ENCODE measurements at regions not wholly inside any gene's neighbourhood (a gene's known extent, or its start where the extent isn't known, plus 50 kb on each side); places are given as distances from the start of the nearest gene placed in this dataset.

DNA sequence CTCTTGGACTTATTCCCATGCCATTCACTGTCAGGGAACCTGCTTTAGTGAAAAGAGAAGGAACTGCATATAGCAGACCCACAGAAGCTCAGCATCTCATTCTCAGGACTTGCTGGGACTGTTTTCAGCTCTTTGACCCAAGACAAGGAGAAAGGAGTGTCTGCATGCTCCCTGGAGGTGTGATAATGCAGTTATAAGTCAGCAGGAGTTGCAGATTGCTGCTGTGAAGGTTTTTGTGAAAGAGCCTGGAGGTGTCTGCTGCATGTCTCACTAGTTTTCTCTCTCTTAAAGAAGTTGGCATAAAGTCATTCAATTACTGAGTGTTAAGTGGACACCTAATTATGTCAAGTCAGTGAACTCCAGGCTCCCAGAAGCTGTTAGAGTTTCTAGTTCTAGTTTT lies 343.4 kb downstream of the BRINP2 start:
- no peak overlapping the region for H3K27ac ChIP-seq (ENCODE audit: low read depth, low read length)
- H3K36me3 ChIP-seq (ENCODE audit: control insufficient read depth in 2 of 3, insufficient read depth in 3 of 3, low read length in 3 of 3) = no peaks in the 10 kb centered on the region
- Mint-ChIP-seq H3K36me3 (no peaks in the 10 kb centered on the region), H3K9me3 (peaks cover 0 to 13% (median 3%) of the 10 kb centered on the region in 11 donors), H3K4me1 (no peaks in the 10 kb centered on the region), H3K27ac (no peak overlapping the region), H3K4me3 (no peak overlapping the region), H3K27me3 (no peaks in the 10 kb centered on the region)
- DNase-seq (no peak), ATAC-seq (no peak)
- H3K27me3 ChIP-seq (ENCODE audit: control insufficient read depth in 2 of 2, insufficient read depth in 2 of 2, low read length in 2 of 2) = no peaks in the 10 kb centered on the region
- POLR2A ChIA-PET = no interaction called here
- intact Hi-C loops (cut with micrococcal nuclease) = no loop called here
- no peaks in the 10 kb centered on the region for H3K4me1 ChIP-seq (ENCODE audit: control insufficient read depth in 2 of 2, insufficient read depth in 2 of 2, low read length in 2 of 2)
- H3K9me3 ChIP-seq (ENCODE audit: control insufficient read depth in 2 of 3, low read length in 3 of 3) = no peaks in the 10 kb centered on the region
- CTCF ChIA-PET = no interaction called here
- H3K4me3 ChIP-seq (ENCODE audit: low read length) = no peak overlapping the region

DNA sequence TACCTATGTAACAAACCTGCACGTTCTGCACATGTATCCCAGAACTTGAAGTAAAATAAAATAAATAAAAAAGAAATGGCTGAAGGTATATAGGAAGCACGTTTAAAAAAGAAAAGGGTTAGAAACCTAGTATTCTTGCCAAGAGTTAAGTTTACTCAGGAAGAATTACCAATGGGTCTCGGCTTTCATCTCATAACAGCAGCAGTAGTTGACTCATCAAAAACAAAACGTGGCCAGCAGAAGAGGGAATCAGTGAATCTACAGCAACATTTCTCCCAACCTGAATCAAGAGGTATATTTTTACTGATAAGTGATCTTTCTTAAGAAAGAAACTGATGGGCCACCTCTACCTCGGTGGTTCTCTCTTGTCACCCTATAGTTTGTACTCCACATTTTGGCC lies 340.3 kb downstream of the BRINP2 start:
- intact Hi-C loops (cut with micrococcal nuclease) = no loop called here
- Mint-ChIP-seq H3K27ac (no peak overlapping the region), H3K36me3 (no peaks in the 10 kb centered on the region)

DNA sequence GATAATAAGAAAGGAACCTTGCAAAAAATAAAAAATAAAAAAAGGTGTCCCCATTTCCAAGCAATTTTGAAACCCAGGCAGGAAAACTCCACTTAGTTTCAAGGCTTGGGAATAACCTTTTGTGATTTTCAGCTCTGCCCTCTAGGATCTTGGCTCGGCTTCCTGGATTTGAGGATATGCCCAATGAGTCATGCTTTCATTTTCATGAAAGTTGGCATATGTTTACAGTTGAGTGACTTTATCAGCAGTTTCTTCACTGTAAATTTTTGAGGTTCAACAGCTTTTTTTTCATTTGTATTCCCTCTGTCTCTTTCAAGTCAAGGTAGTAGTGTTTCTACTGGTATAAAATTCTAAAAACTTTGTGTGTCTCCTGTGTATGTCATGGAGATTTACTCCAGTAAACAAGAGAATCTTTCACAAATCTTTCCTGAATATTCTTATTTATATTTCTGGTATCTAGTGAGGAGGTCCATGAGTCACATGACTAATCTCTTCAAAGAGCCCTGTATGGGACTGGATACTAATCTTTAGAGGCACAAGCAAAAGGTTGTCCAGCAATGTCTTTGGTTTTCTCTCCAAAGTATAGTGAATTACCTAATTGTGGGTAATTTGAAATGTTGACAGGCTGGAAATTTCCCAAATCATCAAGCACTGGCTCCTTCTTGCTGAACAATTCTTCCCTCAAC lies 335.3 kb downstream of the BRINP2 start:
- ChIA-PET POLR2A (no interaction called here), CTCF (no interaction called here)
- Mint-ChIP-seq H3K9me3 (peaks cover 0 to 28% (median 8%) of the 10 kb centered on the region in 11 donors), H3K4me3 (no peak overlapping the region), H3K4me1 (no peaks in the 10 kb centered on the region), H3K36me3 (no peaks in the 10 kb centered on the region), H3K27me3 (no peaks in the 10 kb centered on the region), H3K27ac (no peak overlapping the region)
- no peak overlapping the region for H3K27ac ChIP-seq (ENCODE audit: low read depth, low read length)
- H3K4me3 ChIP-seq (ENCODE audit: low read length) = no peak overlapping the region
- no peak for ATAC-seq
- no peak for DNase-seq
- H3K27me3 ChIP-seq (ENCODE audit: control insufficient read depth in 2 of 2, insufficient read depth in 2 of 2, low read length in 2 of 2) = no peaks in the 10 kb centered on the region
- no peaks in the 10 kb centered on the region for H3K36me3 ChIP-seq (ENCODE audit: control insufficient read depth in 2 of 3, insufficient read depth in 3 of 3, low read length in 3 of 3)
- no peaks in the 10 kb centered on the region for H3K4me1 ChIP-seq (ENCODE audit: control insufficient read depth in 2 of 2, insufficient read depth in 2 of 2, low read length in 2 of 2)
- intact Hi-C loops (cut with micrococcal nuclease) = no loop called here
- no peaks in the 10 kb centered on the region for H3K9me3 ChIP-seq (ENCODE audit: control insufficient read depth in 2 of 3, low read length in 3 of 3)

More for the DNA sequence above, 340.3 kb downstream of the BRINP2 start:
- CTCF ChIA-PET = no interaction called here
- Histone ChIP-seq H3K9me3 (ENCODE audit: control insufficient read depth in 2 of 3, low read length in 3 of 3) (no peaks in the 10 kb centered on the region), H3K27ac (ENCODE audit: low read depth, low read length) (no peak overlapping the region), H3K4me3 (ENCODE audit: low read length) (no peak overlapping the region), H3K36me3 (ENCODE audit: control insufficient read depth in 2 of 3, insufficient read depth in 3 of 3, low read length in 3 of 3) (no peaks in the 10 kb centered on the region), H3K4me1 (ENCODE audit: control insufficient read depth in 2 of 2, insufficient read depth in 2 of 2, low read length in 2 of 2) (no peaks in the 10 kb centered on the region), H3K27me3 (ENCODE audit: control insufficient read depth in 2 of 2, insufficient read depth in 2 of 2, low read length in 2 of 2) (no peaks in the 10 kb centered on the region)
- no peaks in the 10 kb centered on the region for H3K4me1 Mint-ChIP-seq
- DNase-seq (no peak), ATAC-seq (no peak)
- no peak overlapping the region for H3K4me3 Mint-ChIP-seq
- POLR2A ChIA-PET = no interaction called here
- no peaks in the 10 kb centered on the region for H3K27me3 Mint-ChIP-seq
- peaks cover 0 to 25% (median 7%) of the 10 kb centered on the region in 11 donors for H3K9me3 Mint-ChIP-seq

DNA sequence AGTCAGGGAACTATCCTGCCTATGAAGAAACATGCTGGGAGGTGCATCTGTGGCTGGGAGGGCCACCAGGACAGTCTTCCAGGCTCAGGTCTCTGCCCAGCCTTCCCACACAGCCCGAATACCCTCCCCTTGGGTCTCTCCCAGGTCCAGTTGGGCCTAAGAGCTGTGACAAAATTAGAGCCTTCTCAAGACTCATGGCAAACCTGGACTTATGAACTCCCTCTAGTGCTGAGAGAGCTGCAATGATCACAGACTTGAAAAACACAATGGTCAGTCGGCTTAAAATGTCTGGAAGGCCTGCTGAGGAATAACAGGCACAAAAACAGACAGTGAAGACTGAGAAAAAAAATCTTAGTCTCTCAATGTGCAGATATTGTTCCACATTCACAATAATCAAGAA lies 325.1 kb downstream of the BRINP2 start:
- no peak overlapping the region for H3K4me3 Mint-ChIP-seq
- no peak overlapping the region for H3K27ac ChIP-seq (ENCODE audit: low read depth, low read length)
- ChIA-PET CTCF (no interaction called here), POLR2A (no interaction called here)
- H3K27ac Mint-ChIP-seq = no peak overlapping the region
- H3K9me3 Mint-ChIP-seq = peaks cover 0 to 18% (median 7%) of the 10 kb centered on the region in 11 donors
- H3K4me1 ChIP-seq (ENCODE audit: control insufficient read depth in 2 of 2, insufficient read depth in 2 of 2, low read length in 2 of 2) = no peaks in the 10 kb centered on the region
- H3K4me3 ChIP-seq (ENCODE audit: low read length) = no peak overlapping the region
- DNase-seq (no peak), ATAC-seq (no peak)
- intact Hi-C loops (cut with micrococcal nuclease) = no loop called here
- H3K4me1 Mint-ChIP-seq = no peaks in the 10 kb centered on the region
- no peaks in the 10 kb centered on the region for H3K27me3 Mint-ChIP-seq
- H3K36me3 Mint-ChIP-seq = peaks cover 0 to 5% (median 0%) of the 10 kb centered on the region in 5 donors
- H3K9me3 ChIP-seq (ENCODE audit: control insufficient read depth in 2 of 3, low read length in 3 of 3) = peaks cover 0 to 9% (median 0%) of the 10 kb centered on the region in 3 experiments
- H3K36me3 ChIP-seq (ENCODE audit: control insufficient read depth in 2 of 3, insufficient read depth in 3 of 3, low read length in 3 of 3) = no peaks in the 10 kb centered on the region
- no peaks in the 10 kb centered on the region for H3K27me3 ChIP-seq (ENCODE audit: control insufficient read depth in 2 of 2, insufficient read depth in 2 of 2, low read length in 2 of 2)

DNA sequence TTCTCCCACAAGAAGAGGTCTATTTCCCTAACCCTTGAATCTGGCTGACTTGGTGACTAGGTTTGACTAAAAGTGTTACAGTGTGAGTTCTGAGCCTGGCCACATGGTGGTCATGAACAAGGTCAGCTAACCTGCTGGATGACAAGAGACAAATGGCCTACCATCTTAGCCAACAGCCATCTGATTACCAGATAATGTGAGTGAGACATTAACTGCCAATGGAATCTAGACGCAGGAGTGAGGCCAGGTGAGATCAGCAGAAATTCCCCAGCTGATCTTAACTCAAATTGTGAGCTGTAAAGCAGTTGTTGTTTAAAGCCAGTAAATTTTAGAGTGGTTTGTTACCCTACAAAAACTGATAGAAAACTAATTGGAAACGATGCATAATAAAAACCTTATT lies 320.0 kb downstream of the BRINP2 start:
- ChIA-PET POLR2A (no interaction called here), CTCF (no interaction called here)
- DNase-seq (no peak), ATAC-seq (no peak)
- H3K4me3 ChIP-seq (ENCODE audit: low read length) = no peak overlapping the region
- no peaks in the 10 kb centered on the region for H3K36me3 ChIP-seq (ENCODE audit: control insufficient read depth in 2 of 3, insufficient read depth in 3 of 3, low read length in 3 of 3)
- no peaks in the 10 kb centered on the region for H3K4me1 ChIP-seq (ENCODE audit: control insufficient read depth in 2 of 2, insufficient read depth in 2 of 2, low read length in 2 of 2)
- H3K27me3 Mint-ChIP-seq = no peaks in the 10 kb centered on the region
- intact Hi-C loops (cut with micrococcal nuclease) = no loop called here
- H3K9me3 ChIP-seq (ENCODE audit: control insufficient read depth in 2 of 3, low read length in 3 of 3) = peaks cover 0 to 8% (median 0%) of the 10 kb centered on the region in 3 experiments
- H3K36me3 Mint-ChIP-seq = no peaks in the 10 kb centered on the region
- no peaks in the 10 kb centered on the region for H3K4me1 Mint-ChIP-seq
- H3K4me3 Mint-ChIP-seq = no peak overlapping the region
- H3K27ac Mint-ChIP-seq = no peak overlapping the region
- peaks cover 0 to 15% (median 4%) of the 10 kb centered on the region in 11 donors for H3K9me3 Mint-ChIP-seq
- H3K27ac ChIP-seq (ENCODE audit: low read depth, low read length) = no peak overlapping the region
- H3K27me3 ChIP-seq (ENCODE audit: control insufficient read depth in 2 of 2, insufficient read depth in 2 of 2, low read length in 2 of 2) = no peaks in the 10 kb centered on the region

DNA sequence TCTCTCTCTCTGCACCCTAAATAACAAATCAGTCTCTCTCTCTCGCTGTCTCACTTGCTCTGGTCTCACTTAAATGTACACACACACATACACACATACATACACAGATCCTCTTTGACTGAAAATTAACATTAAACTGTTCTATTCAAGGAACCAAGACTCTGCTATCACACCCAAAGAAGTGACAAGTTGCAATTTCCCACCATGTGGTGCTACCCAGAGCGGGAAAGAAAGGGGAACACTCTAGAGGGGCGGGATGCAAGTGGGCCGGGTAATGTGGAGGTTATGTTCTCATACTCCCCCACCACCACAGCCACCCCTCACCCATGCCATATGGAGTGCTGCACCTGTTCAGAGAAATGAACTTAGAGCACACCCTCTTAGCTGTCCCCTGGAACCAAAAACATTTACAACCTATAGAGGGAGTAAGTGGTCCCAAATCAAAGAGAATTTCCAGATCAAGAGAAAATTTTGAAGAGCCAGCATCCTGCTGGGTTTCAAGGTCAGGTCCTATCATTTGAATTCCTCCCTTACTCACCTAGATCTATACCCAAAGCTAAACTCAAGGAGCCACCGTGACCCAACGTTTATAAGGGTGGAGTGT lies 319.4 kb downstream of the BRINP2 start:
- Mint-ChIP-seq H3K9me3 (peaks cover 0 to 16% (median 5%) of the 10 kb centered on the region in 11 donors), H3K36me3 (no peaks in the 10 kb centered on the region), H3K4me3 (no peak overlapping the region), H3K4me1 (no peaks in the 10 kb centered on the region), H3K27me3 (no peaks in the 10 kb centered on the region), H3K27ac (no peak overlapping the region)
- intact Hi-C loops (cut with micrococcal nuclease) = no loop called here
- Histone ChIP-seq H3K27ac (ENCODE audit: low read depth, low read length) (no peak overlapping the region), H3K36me3 (ENCODE audit: control insufficient read depth in 2 of 3, insufficient read depth in 3 of 3, low read length in 3 of 3) (no peaks in the 10 kb centered on the region), H3K27me3 (ENCODE audit: control insufficient read depth in 2 of 2, insufficient read depth in 2 of 2, low read length in 2 of 2) (no peaks in the 10 kb centered on the region), H3K9me3 (ENCODE audit: control insufficient read depth in 2 of 3, low read length in 3 of 3) (peaks cover 0 to 3% (median 0%) of the 10 kb centered on the region in 3 experiments), H3K4me3 (ENCODE audit: low read length) (no peak overlapping the region), H3K4me1 (ENCODE audit: control insufficient read depth in 2 of 2, insufficient read depth in 2 of 2, low read length in 2 of 2) (no peaks in the 10 kb centered on the region)
- ATAC-seq = no peak
- no peak for DNase-seq
- POLR2A ChIA-PET = no interaction called here
- CTCF ChIA-PET = no interaction called here

DNA sequence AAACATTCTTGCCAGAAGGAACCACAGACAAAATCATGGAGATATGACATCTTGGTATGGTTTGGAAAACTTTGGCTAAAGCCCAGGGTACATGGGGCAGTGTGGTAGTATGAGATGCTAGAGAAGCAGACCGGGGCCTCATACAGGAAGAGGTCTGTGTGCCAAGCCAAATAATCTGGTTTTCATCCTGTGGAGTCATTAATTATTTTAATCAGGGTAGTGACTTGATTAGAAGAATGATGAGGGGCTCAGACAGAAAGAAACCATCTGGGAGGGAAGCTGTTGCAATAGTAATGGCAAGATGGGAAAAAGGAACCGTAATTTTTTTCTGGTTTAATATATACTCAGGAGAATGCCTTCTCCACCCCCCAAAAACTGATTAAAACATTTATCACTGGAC lies 318.0 kb downstream of the BRINP2 start:
- no peaks in the 10 kb centered on the region for H3K36me3 ChIP-seq (ENCODE audit: control insufficient read depth in 2 of 3, insufficient read depth in 3 of 3, low read length in 3 of 3)
- peaks cover 0 to 22% (median 5%) of the 10 kb centered on the region in 11 donors for H3K9me3 Mint-ChIP-seq

More for the DNA sequence above, 318.0 kb downstream of the BRINP2 start:
- Histone ChIP-seq H3K4me3 (ENCODE audit: low read length) (no peak overlapping the region), H3K27ac (ENCODE audit: low read depth, low read length) (no peak overlapping the region), H3K9me3 (ENCODE audit: control insufficient read depth in 2 of 3, low read length in 3 of 3) (peaks cover 0 to 3% (median 0%) of the 10 kb centered on the region in 3 experiments), H3K4me1 (ENCODE audit: control insufficient read depth in 2 of 2, insufficient read depth in 2 of 2, low read length in 2 of 2) (no peaks in the 10 kb centered on the region), H3K27me3 (ENCODE audit: control insufficient read depth in 2 of 2, insufficient read depth in 2 of 2, low read length in 2 of 2) (no peaks in the 10 kb centered on the region)
- no peaks in the 10 kb centered on the region for H3K27me3 Mint-ChIP-seq
- intact Hi-C loops (cut with micrococcal nuclease) = no loop called here
- H3K36me3 Mint-ChIP-seq = no peaks in the 10 kb centered on the region
- no peak overlapping the region for H3K4me3 Mint-ChIP-seq
- no peaks in the 10 kb centered on the region for H3K4me1 Mint-ChIP-seq
- CTCF ChIA-PET = no interaction called here
- H3K27ac Mint-ChIP-seq = no peak overlapping the region
- DNase-seq = no peak
- POLR2A ChIA-PET = no interaction called here
- ATAC-seq = no peak

Data from naive thymus-derived CD4-positive, alpha-beta T cell (primary cell).